GM12872 (cell line): ENCODE measurements at regions not wholly inside any gene's neighbourhood (a gene's known extent, or its start where the extent isn't known, plus 50 kb on each side); places are given as distances from the start of the nearest gene placed in this dataset.

Experiments
- TF ChIP-seq, protein P1 (sequence below): IDR thresholded peaks from 3 replicates; pipeline ENCODE4 v1.5.1; 2011; ENCODE audit warnings: low read depth, mild to moderate bottlenecking, low read length, moderate library complexity; ENCODE audit not compliant: insufficient read depth

DNA sequence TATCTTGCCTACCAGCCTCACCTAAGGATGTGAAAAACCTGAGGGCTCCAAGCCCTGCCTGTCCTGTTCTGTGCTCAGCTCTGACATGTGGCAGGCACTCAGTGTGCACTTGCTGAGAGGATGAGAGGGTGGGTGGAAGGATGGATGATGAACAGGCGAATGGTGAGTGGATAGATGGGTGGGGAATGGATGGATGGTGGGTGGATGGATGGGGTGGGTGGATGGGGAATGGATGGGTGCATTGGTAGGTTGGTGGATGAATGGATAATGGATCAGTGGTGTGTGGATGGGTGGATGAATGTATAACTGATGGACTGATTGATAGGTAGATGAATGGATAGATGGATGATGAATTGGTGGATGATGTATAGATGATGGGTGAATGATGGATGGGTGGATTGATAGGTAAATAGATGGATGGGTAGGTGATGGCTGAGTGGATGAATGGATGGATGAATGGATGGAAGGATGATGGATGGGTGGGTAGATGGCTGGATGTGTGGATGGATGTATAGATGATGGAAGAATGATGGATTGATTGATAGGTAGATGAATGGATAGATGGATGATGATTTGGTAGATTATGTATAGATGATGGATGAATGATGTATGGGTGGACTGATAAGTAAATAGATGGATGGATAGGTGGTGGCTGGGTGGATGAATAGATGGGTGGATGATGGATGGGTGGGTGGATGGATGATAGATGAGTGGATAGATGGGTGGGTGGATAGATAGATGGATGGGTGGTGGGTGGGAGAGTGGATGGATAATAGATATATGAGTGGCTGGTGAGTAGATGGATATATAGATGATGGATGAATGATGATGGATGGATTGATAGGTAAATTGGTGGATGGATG is 69.3 kb upstream of the NKX1-1 start:
- TF ChIP-seq, protein P1, sequence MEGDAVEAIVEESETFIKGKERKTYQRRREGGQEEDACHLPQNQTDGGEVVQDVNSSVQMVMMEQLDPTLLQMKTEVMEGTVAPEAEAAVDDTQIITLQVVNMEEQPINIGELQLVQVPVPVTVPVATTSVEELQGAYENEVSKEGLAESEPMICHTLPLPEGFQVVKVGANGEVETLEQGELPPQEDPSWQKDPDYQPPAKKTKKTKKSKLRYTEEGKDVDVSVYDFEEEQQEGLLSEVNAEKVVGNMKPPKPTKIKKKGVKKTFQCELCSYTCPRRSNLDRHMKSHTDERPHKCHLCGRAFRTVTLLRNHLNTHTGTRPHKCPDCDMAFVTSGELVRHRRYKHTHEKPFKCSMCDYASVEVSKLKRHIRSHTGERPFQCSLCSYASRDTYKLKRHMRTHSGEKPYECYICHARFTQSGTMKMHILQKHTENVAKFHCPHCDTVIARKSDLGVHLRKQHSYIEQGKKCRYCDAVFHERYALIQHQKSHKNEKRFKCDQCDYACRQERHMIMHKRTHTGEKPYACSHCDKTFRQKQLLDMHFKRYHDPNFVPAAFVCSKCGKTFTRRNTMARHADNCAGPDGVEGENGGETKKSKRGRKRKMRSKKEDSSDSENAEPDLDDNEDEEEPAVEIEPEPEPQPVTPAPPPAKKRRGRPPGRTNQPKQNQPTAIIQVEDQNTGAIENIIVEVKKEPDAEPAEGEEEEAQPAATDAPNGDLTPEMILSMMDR, result no peak

DNA sequence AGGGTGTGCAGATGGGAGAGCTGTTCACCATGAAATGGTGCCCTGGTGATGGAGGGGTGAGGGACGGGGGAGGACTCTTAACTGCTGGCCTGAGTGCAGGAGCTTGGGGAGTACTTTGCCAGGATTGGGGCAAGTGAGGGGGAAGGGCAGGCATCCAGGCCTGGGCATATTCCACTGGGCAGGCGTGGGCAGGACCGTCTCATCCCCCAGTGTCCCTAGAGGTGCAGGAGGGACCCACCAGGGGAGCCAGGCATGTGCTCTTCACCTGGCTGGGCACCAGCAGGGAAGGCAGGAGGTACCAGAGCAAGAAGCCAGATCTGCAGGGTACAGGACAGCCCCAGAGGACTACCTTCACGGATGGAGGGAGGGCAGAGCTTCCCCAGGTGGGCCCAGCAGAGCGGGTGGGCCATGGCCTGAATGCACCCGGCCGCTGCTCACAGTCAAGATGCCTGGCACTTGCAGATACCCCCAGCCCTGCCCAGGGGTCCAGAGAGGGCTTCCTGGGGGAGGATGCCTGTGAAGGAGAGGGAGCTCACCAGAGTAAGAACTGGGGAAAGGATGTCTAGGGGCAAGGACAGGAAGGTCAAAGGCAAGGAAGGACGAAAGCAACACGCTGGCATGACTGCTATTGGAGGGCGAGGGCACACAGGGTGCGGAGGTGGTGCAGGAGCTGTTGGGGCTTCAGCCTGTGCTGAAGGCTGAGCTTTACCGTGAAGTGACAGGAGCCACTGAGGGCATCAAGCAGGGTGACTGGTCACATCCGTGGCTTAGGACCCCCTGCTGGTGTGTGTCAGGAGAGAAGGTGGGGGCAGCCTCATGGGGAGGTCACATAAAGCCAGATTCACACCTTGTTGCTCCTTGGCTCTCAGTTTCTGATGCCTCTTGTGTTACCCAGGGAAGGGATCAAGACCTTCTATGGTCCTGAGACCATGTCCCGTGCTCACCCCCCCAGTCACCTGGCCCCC is 68.2 kb upstream of the NKX1-1 start:
- TF ChIP-seq, protein P1, result no peak

DNA sequence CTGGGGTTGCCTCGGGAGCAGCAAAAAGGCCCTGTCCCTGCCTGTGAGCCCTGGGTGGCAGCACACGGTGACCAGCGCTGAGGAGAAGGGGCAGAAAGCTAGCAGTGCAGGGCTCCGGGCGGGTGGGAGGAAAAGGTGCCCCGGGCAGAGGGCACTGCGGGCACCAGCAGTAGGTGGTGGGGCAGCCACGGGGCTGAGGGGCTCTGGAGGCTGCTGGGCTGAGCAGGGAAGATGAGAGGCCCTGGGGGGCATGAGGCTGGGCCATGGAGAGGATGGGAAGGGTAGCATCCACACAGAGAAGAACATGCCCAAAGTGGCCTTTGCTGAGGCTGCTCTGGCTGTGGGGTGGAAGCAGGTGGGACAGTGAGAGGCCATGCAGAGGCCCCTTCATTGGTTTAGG is 67.5 kb upstream of the NKX1-1 start:
- TF ChIP-seq, protein P1, result no peak

DNA sequence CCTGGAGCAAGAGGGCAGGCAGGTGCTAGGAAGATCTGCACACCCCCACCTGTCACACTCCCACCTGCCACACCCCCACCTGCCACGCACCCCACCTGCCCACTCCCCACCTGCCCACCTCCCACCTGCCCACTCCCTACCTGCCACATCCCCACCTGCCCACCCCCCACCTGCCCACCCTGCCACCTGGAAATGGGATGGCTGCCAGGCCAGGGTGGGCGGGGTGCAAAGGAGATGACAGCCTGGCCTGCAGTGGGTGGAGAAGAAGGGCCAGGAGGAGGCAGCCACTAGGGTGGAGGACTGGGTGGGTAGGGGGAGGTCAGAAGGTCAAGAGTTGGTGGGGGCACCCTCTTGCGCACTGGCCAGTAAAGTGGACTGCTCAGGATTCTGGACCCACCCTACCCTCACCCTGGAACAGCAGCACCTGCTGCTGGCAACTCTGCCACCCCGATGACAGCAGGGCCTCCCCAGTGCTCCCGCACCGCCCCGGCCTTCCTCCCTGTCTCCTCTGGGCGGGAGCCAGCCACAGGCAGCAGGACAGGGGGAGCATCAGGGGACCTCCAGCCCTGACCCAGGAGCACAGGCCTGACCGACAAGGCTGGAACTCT is 66.8 kb upstream of the NKX1-1 start:
- TF ChIP-seq, protein P1, result no peak

DNA sequence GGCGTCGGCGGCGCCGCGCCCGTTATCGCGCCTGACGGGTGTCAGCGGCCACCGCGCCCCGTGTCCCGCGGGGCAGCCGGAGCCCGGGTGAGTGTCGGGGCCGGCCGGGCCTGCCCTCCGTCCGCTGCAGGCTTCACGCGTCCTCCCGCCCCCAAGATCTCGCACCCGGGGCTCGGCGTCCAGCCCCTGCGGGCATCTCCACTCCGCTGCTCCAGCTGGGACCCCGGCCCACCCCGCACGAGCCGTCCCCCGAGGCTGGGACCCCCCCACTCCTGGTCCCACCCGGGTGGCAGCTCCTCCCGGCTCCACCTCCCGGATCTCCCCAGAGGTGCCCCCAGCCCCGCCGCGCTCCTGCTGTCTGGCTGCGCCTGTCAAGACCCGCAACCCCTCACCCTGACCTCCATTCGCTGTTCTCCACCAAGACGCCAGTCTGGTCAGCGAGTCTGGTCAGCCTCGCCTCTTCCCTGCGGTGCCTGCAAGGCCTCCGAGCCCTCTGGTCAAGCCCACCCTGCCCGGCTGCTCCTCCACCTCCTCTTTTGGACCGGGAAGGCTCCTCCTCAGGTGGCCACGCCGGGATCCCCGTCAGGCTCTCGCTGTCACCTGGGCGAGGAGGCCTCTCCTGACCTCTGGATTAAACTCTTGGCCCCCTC is 66.0 kb upstream of the NKX1-1 start:
- TF ChIP-seq, protein P1, result no peak

DNA sequence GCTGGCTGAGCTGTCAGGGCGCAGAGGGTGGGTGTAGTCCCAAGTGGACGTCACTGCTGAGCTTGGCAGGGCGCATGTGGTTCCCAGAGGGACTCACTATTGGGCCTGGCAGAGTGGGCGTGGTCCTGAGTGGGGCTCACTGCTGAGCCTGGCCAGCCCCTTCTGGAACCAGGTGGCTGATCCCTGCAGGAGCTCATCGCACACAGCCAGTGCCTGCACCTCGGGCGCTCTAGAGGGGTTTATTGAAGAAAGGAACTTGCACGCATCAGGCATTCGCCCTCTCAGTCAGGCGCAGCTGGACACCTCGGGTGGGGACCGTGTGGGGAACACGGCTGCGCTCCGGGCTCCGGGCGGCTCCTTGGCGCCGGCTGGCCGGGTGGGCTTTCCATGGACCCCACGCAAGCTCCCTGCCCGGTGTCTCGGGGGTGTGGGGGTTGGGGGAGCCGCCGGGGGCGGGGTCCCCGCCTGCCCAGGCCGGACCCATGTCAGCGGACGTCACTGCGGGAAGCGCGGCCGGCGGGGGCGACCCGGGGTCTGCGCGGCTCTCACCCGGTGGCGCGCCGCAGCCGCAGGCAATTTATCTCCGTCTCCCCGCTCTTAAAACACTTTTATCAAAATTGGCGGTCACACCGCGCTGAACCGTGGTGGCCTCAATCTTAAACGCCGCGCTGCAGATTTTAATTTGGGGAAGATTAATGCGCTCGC is 65.4 kb upstream of the NKX1-1 start:
- TF ChIP-seq, protein P1, result no peak
